ENCODE measurements at regions not wholly inside any gene's neighbourhood (a gene's known extent, or its start where the extent isn't known, plus 50 kb on each side); places are given as distances from the start of the nearest gene placed in this dataset.

DNA sequence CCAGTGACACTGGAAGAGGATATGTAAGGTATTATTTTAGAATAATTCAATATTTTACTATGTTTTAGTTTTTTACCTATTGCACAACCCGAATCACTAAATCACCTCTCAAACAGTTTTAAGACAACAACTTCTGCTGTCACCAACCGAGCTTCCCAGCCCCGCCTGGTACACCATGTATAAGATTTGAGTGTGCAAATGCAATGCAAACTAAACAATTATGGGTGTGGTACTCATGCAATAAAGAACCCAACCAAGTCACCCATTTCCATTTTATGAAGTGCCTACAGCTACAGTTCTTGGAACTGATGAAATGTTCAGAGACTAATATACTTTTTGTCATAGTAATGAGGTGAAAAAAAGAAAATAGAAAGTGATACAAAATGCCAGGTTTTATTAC is 256.2 kb downstream of the TAFA4 start:
- TF ChIP-seq, protein P1, sequence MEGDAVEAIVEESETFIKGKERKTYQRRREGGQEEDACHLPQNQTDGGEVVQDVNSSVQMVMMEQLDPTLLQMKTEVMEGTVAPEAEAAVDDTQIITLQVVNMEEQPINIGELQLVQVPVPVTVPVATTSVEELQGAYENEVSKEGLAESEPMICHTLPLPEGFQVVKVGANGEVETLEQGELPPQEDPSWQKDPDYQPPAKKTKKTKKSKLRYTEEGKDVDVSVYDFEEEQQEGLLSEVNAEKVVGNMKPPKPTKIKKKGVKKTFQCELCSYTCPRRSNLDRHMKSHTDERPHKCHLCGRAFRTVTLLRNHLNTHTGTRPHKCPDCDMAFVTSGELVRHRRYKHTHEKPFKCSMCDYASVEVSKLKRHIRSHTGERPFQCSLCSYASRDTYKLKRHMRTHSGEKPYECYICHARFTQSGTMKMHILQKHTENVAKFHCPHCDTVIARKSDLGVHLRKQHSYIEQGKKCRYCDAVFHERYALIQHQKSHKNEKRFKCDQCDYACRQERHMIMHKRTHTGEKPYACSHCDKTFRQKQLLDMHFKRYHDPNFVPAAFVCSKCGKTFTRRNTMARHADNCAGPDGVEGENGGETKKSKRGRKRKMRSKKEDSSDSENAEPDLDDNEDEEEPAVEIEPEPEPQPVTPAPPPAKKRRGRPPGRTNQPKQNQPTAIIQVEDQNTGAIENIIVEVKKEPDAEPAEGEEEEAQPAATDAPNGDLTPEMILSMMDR (IDR thresholded peaks at IDR 0.05; ENCODE audit: control extremely low read depth, extremely low read depth): no peak
- Histone ChIP-seq H3K4me1 (ENCODE audit: control insufficient read depth in 5 of 5, insufficient read depth in 5 of 5, low read length in 5 of 5) (no peaks in the 10 kb centered on the region), H3K36me3 (ENCODE audit: control insufficient read depth in 4 of 4, insufficient read depth in 4 of 4, low read length in 4 of 4) (no peaks in the 10 kb centered on the region), H3K9ac (ENCODE audit: insufficient read depth in 1 of 2, low read length in 2 of 2) (no peak overlapping the region), H3K27ac (ENCODE audit: low read depth in 1 of 2, low read length in 1 of 2) (no peak overlapping the region), H3K27me3 (ENCODE audit: control insufficient read depth in 3 of 3, insufficient read depth in 3 of 3, low read length in 2 of 3) (no peaks in the 10 kb centered on the region), H3K9me3 (ENCODE audit: control insufficient read depth in 4 of 4, insufficient read depth in 3 of 4, low read length in 3 of 4) (no peaks in the 10 kb centered on the region), H3K4me3 (no peak overlapping the region)
- DNase-seq (no peak), ATAC-seq (ENCODE audit: insufficient read depth, low FRiP score) (no peak)
- 82 to 85% methylated on average over 3 of the region's 3 CpGs for WGBS, 2 donors

DNA sequence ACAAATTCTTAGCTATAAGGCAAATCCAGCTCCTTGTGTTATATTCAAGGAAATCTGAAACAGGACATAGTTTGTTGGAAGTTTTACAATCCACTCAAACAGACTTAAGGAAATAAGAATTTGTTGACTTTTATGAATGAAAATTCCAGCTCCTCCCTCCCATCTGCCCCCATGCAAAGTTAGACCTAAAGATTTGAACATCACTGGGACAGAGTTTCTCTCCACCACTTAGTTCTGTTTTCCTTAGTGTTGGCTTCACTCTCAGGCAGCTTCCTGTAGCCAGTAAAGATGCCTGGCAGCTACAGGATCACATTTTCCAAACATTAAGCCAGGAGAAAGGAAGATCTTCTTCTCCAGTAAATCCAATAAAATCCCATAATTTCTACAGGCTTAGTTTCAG is 265.0 kb downstream of the TAFA4 start:
- no peak for ATAC-seq (ENCODE audit: insufficient read depth, low FRiP score)
- no peak for DNase-seq
- H3K36me3 ChIP-seq (ENCODE audit: control insufficient read depth in 4 of 4, insufficient read depth in 4 of 4, low read length in 4 of 4): no peaks in the 10 kb centered on the region
- no peaks in the 10 kb centered on the region for H3K27me3 ChIP-seq (ENCODE audit: control insufficient read depth in 3 of 3, insufficient read depth in 3 of 3, low read length in 2 of 3)
- TF ChIP-seq, protein P1 (IDR thresholded peaks at IDR 0.05; ENCODE audit: control extremely low read depth, extremely low read depth): no peak
- H3K9me3 ChIP-seq (ENCODE audit: control insufficient read depth in 4 of 4, insufficient read depth in 3 of 4, low read length in 3 of 4): peaks cover 0 to 2% (median 0%) of the 10 kb centered on the region in 4 donors
- no peak overlapping the region for H3K4me3 ChIP-seq
- H3K9ac ChIP-seq (ENCODE audit: insufficient read depth in 1 of 2, low read length in 2 of 2): no peak overlapping the region
- no peak overlapping the region for H3K27ac ChIP-seq (ENCODE audit: low read depth in 1 of 2, low read length in 1 of 2)
- H3K4me1 ChIP-seq (ENCODE audit: control insufficient read depth in 5 of 5, insufficient read depth in 5 of 5, low read length in 5 of 5): peaks cover 0 to 6% (median 0%) of the 10 kb centered on the region in 5 donors

DNA sequence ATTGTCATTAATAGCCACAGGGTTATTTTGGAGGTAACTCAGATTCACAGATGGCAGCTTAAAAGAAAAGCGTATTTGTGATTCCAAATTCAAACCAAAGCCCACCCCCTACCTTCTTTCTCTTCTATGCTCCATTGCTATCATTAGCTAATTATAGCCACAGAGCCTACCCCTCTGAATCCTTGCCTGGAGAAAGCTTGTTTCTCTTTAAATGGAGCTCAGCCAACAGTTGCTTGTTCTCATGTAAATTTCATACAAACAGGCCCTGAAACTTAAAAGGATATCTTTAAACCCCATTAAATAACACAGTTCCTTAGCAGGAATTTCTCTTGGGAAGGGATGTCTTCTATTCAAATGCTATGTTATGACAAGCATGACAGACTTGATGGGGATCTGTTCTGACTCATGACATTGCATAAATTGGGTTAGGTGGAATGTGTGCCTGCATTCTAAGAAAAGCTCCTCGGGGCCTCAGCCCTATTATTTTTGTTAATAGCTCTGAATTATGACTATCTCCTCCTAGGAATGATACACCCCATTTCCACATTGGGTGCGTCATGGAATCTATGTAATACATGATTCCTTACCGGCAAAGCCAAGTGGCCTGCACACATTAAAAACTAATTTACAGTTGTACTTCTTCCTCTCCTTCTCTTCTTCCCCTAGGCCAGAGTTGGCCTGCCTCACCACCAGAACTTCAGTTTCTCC is 265.8 kb downstream of the TAFA4 start:
- no peaks in the 10 kb centered on the region for H3K36me3 ChIP-seq (ENCODE audit: control insufficient read depth in 4 of 4, insufficient read depth in 4 of 4, low read length in 4 of 4)
- no peak overlapping the region for H3K9ac ChIP-seq (ENCODE audit: insufficient read depth in 1 of 2, low read length in 2 of 2)
- peak in 2 of 3 donors; percentile 14 to 52 for DNase-seq
- H3K27me3 ChIP-seq (ENCODE audit: control insufficient read depth in 3 of 3, insufficient read depth in 3 of 3, low read length in 2 of 3): no peaks in the 10 kb centered on the region
- WGBS, 2 donors: 83 to 88% methylated on average over 4 of the region's 4 CpGs
- TF ChIP-seq, protein P1 (IDR thresholded peaks at IDR 0.05; ENCODE audit: control extremely low read depth, extremely low read depth): no peak
- no peak overlapping the region for H3K4me3 ChIP-seq
- no peak for ATAC-seq (ENCODE audit: insufficient read depth, low FRiP score)
- no peak overlapping the region for H3K27ac ChIP-seq (ENCODE audit: low read depth in 1 of 2, low read length in 1 of 2)
- peaks cover 0 to 2% (median 0%) of the 10 kb centered on the region in 4 donors for H3K9me3 ChIP-seq (ENCODE audit: control insufficient read depth in 4 of 4, insufficient read depth in 3 of 4, low read length in 3 of 4)
- peaks cover 0 to 6% (median 0%) of the 10 kb centered on the region in 5 donors for H3K4me1 ChIP-seq (ENCODE audit: control insufficient read depth in 5 of 5, insufficient read depth in 5 of 5, low read length in 5 of 5)

DNA sequence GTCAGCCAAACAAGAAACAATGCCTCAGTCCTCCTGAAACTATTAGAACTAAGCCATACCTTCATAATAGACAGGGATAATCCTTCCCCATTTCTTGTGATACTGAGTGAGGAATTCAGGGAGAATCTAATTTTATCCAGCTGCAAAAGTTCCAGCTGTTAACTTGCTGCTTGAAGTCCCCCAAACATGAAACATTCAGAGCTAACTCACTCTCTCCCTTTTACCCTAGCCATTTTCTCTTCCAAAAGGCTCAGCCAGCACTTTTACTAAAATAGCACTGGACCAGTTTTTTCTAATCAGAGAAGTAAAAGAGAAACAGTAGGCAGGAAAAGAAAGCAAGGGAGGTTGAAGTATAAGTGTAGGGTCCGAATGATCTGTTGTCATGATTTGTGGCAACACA is 268.1 kb downstream of the TAFA4 start:
- WGBS, 2 donors: 50 to 68% methylated on average over 1 of the region's 1 CpG

More for the DNA sequence above, 268.1 kb downstream of the TAFA4 start:
- Histone ChIP-seq H3K27me3 (ENCODE audit: control insufficient read depth in 3 of 3, insufficient read depth in 3 of 3, low read length in 2 of 3) (no peaks in the 10 kb centered on the region), H3K27ac (ENCODE audit: low read depth in 1 of 2, low read length in 1 of 2) (no peak overlapping the region), H3K9me3 (ENCODE audit: control insufficient read depth in 4 of 4, insufficient read depth in 3 of 4, low read length in 3 of 4) (peaks cover 0 to 3% (median 0%) of the 10 kb centered on the region in 4 donors), H3K4me3 (no peak overlapping the region), H3K4me1 (ENCODE audit: control insufficient read depth in 5 of 5, insufficient read depth in 5 of 5, low read length in 5 of 5) (peaks cover 0 to 6% (median 0%) of the 10 kb centered on the region in 5 donors), H3K9ac (ENCODE audit: insufficient read depth in 1 of 2, low read length in 2 of 2) (no peak overlapping the region), H3K36me3 (ENCODE audit: control insufficient read depth in 4 of 4, insufficient read depth in 4 of 4, low read length in 4 of 4) (no peaks in the 10 kb centered on the region)
- TF ChIP-seq, protein P1 (IDR thresholded peaks at IDR 0.05; ENCODE audit: control extremely low read depth, extremely low read depth): no peak
- no peak for ATAC-seq (ENCODE audit: insufficient read depth, low FRiP score)
- peak in 1 of 3 donors; percentile 29 for DNase-seq
